Lung (tissue), 11 donors: ENCODE measurements at regions not wholly inside any gene's neighbourhood (a gene's known extent, or its start where the extent isn't known, plus 50 kb on each side); places are given as distances from the start of the nearest gene placed in this dataset.

Source experiments
- ATAC-seq: fragments of 200-7000 bp; cut with Tn5 transposase; one replicate; pipeline ENCODE4 v1.9.1; 2020; ENCODE audit warnings: moderate number of reproducible peaks; ENCODE audit not compliant: insufficient read depth, low FRiP score
- DNase-seq, 3 donors: peaks; one replicate each; pipeline ENCODE4 v3.0.0-alpha.2; 2013 to 2017
- H3K27ac ChIP-seq, 2 donors: one replicate each; pipeline ENCODE4 v1.5.1; 2013; ENCODE audit warnings: mild to moderate bottlenecking in 2 of 2, moderate library complexity in 2 of 2, control low read depth in 1 of 2, inconsistent platforms in 1 of 2, low read depth in 1 of 2, low read length in 1 of 2
- H3K27me3 ChIP-seq, 3 donors: one replicate each; pipeline ENCODE4 v1.5.1; 2013; ENCODE audit warnings: low read length in 2 of 3; ENCODE audit not compliant: control insufficient read depth in 3 of 3, insufficient read depth in 3 of 3
- H3K36me3 ChIP-seq, 4 donors: one replicate each; pipeline ENCODE4 v1.5.1; 2013; ENCODE audit warnings: low read length in 4 of 4, mild to moderate bottlenecking in 1 of 4, moderate library complexity in 1 of 4; ENCODE audit not compliant: control insufficient read depth in 4 of 4, insufficient read depth in 4 of 4
- H3K4me1 ChIP-seq, 5 donors: one replicate each; pipeline ENCODE4 v1.5.1; 2013; ENCODE audit warnings: low read length in 5 of 5, mild to moderate bottlenecking in 2 of 5, moderate library complexity in 1 of 5; ENCODE audit not compliant: control insufficient read depth in 5 of 5, insufficient read depth in 5 of 5
- H3K4me3 ChIP-seq: one replicate; pipeline ENCODE4 v1.5.1; 2013; ENCODE audit warnings: mild to moderate bottlenecking, control low read depth, moderate library complexity
- H3K9ac ChIP-seq, 2 donors: one replicate each; pipeline ENCODE4 v1.5.1; 2013; ENCODE audit warnings: low read length in 2 of 2, control low read depth in 1 of 2; ENCODE audit not compliant: insufficient read depth in 1 of 2
- H3K9me3 ChIP-seq, 4 donors: one replicate each; pipeline ENCODE4 v1.5.1; 2013; ENCODE audit warnings: low read length in 3 of 4, mild to moderate bottlenecking in 1 of 4, moderate library complexity in 1 of 4; ENCODE audit not compliant: control insufficient read depth in 4 of 4, insufficient read depth in 3 of 4
- WGBS, 2 donors: extraction: QIAGEN DNeasy Blood & Tissue Kit; methylation state at CpG; one replicate each; pipeline ENCODE4 v1.1.7; 2013; 5-methylcytosine and 5-hydroxymethylcytosine counted together
- TF ChIP-seq, protein P1 (sequence below): IDR thresholded peaks from 2 replicates; pipeline ENCODE4 v1.5.1; 2012; ENCODE audit warnings: mild to moderate bottlenecking; ENCODE audit errors: control extremely low read depth, extremely low read depth
- donor health status: control.
- donor health status: control.
- donor health status: Bipolar disorder and iron deficiency.
- donor health status: healthy.
- donor health status: DM: yes; HTN: yes; CAD: no.

DNA sequence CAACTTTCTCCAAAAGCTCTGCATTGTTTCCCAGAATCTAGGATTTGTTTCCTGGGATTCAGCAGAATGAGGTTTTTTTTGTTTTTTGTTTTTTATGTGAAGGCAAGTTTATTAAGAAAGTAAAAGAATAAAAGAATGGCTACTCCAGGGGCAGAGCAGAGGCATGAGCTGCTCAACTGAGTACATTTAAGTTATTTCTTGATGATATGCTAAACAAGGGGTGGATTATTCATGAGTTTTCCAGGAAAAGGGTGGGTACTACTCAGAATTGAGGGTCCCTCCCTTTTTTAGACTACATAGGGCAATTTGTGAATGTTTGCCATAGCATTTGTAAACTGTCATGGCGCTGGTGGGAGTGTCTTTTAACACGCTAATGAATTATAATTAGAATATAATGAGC, 292.5 kb upstream of the SGK1 start:
- Histone ChIP-seq H3K27ac (no peak overlapping the region), H3K4me3 (no peak overlapping the region), H3K36me3 (no peaks in the 10 kb centered on the region), H3K27me3 (no peaks in the 10 kb centered on the region), H3K9me3 (no peaks in the 10 kb centered on the region), H3K4me1 (peaks cover 0 to 5% (median 0%) of the 10 kb centered on the region in 5 donors), H3K9ac (no peak overlapping the region)
- TF ChIP-seq, protein P1, sequence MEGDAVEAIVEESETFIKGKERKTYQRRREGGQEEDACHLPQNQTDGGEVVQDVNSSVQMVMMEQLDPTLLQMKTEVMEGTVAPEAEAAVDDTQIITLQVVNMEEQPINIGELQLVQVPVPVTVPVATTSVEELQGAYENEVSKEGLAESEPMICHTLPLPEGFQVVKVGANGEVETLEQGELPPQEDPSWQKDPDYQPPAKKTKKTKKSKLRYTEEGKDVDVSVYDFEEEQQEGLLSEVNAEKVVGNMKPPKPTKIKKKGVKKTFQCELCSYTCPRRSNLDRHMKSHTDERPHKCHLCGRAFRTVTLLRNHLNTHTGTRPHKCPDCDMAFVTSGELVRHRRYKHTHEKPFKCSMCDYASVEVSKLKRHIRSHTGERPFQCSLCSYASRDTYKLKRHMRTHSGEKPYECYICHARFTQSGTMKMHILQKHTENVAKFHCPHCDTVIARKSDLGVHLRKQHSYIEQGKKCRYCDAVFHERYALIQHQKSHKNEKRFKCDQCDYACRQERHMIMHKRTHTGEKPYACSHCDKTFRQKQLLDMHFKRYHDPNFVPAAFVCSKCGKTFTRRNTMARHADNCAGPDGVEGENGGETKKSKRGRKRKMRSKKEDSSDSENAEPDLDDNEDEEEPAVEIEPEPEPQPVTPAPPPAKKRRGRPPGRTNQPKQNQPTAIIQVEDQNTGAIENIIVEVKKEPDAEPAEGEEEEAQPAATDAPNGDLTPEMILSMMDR = no peak
- WGBS, 2 donors = 93 to 95% methylated on average over 2 of the region's 2 CpGs
- DNase-seq = no peak
- no peak for ATAC-seq

GRCh38 chr6:134609716-134610261, 291.9 kb upstream of the SGK1 start:
- H3K4me3 ChIP-seq = no peak overlapping the region
- no peak overlapping the region for H3K9ac ChIP-seq
- H3K4me1 ChIP-seq = peaks cover 0 to 5% (median 0%) of the 10 kb centered on the region in 5 donors
- TF ChIP-seq, protein P1 = no peak
- 93 to 95% methylated on average over 1 of the region's 1 CpG for WGBS, 2 donors
- ATAC-seq (no peak), DNase-seq (no peak)
- no peaks in the 10 kb centered on the region for H3K27me3 ChIP-seq
- no peaks in the 10 kb centered on the region for H3K36me3 ChIP-seq
- no peaks in the 10 kb centered on the region for H3K9me3 ChIP-seq
- no peak overlapping the region for H3K27ac ChIP-seq

DNA sequence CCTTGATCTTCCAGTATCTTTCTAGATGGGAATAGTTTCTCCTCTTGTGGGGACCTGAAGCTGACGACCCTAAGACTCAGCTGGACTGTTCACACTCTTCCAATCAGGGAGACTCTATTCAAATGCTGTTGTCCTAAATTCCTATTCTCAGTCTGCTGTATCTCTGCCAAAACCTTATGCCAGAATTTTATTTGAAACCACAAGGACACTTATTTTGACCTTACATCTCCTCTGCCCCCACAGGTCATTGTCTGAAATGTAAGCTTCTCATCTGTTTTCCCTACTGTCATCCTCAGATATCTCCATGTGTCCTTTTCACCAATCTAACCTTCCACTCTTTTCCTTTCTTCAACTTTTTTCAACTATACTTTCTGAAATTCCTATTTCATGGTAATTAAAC, 289.5 kb upstream of the SGK1 start:
- Histone ChIP-seq H3K9me3 (no peaks in the 10 kb centered on the region), H3K4me3 (no peak overlapping the region), H3K4me1 (peaks cover 0 to 5% (median 0%) of the 10 kb centered on the region in 5 donors), H3K9ac (no peak overlapping the region), H3K27ac (no peak overlapping the region), H3K36me3 (no peaks in the 10 kb centered on the region), H3K27me3 (no peaks in the 10 kb centered on the region)
- ATAC-seq = no peak
- no peak for DNase-seq
- TF ChIP-seq, protein P1 = no peak
- 73 to 92% methylated on average over 1 of the region's 1 CpG for WGBS, 2 donors

DNA sequence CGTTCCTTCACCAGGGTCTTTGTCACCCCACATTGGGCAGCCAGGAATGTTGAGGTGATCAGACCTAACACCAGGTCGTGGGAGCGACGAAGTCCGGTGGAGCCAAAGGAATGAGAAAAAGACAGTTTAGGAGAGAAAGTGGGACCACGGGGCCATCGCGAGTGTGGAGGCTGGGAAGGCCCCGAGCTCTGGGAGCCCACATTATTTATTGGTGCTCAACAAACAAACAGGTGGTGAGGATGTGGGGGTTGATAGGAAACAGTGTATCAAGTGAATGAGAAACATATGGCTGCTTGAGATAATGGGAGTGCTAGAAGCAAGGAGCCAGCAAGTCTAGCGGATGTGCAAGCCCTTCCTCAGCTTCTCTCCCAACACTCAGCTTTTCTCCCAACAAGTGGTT, 287.1 kb upstream of the SGK1 start:
- TF ChIP-seq, protein P1 = no peak
- Histone ChIP-seq H3K4me3 (no peak overlapping the region), H3K27ac (no peak overlapping the region), H3K4me1 (peaks cover 0 to 3% (median 0%) of the 10 kb centered on the region in 5 donors), H3K27me3 (no peaks in the 10 kb centered on the region), H3K9ac (no peak overlapping the region), H3K36me3 (no peaks in the 10 kb centered on the region), H3K9me3 (peaks cover 0 to 4% (median 3%) of the 10 kb centered on the region in 4 donors)
- ATAC-seq (no peak), DNase-seq (no peak)
- 94% methylated on average over 10 of the region's 10 CpGs for WGBS, 2 donors
